Trophoblast cell (in vitro differentiated cells and primary cell): ENCODE measurements at regions not wholly inside any gene's neighbourhood (a gene's known extent, or its start where the extent isn't known, plus 50 kb on each side); places are given as distances from the start of the nearest gene placed in this dataset.
A peak's percentile ranks its signal among the peaks of the same experiment; 100 is the strongest.

ENCODE experiments used
- DNase-seq, 2 donors: peaks; one replicate each; pipeline ENCODE4 v3.0.0-alpha.2; 2016
- H2AFZ ChIP-seq: 2 replicates; pipeline ENCODE4 v1.6.1; 2013; ENCODE audit warnings: low read length, moderate library complexity, mild to moderate bottlenecking; ENCODE audit not compliant: insufficient read depth, poor library complexity
- H2AK5ac ChIP-seq: 2 replicates; pipeline ENCODE4 v1.6.1; 2013; ENCODE audit warnings: mild to moderate bottlenecking, low read length
- H2BK120ac ChIP-seq: 2 replicates; pipeline ENCODE4 v1.6.1; 2013; ENCODE audit warnings: low read length, mild to moderate bottlenecking, moderate library complexity; ENCODE audit not compliant: insufficient read depth, poor library complexity
- H2BK12ac ChIP-seq: 2 replicates; pipeline ENCODE4 v1.6.1; 2013; ENCODE audit warnings: mild to moderate bottlenecking, low read length, moderate library complexity
- H2BK5ac ChIP-seq: 2 replicates; pipeline ENCODE4 v1.6.1; 2013; ENCODE audit warnings: low read length, low read depth, moderate library complexity, mild to moderate bottlenecking; ENCODE audit not compliant: poor library complexity
- H3K14ac ChIP-seq: 2 replicates; pipeline ENCODE4 v1.6.1; 2013; ENCODE audit warnings: mild to moderate bottlenecking, low read length
- H3K18ac ChIP-seq: 2 replicates; pipeline ENCODE4 v1.6.1; 2013; ENCODE audit warnings: mild to moderate bottlenecking, low read length
- H3K23ac ChIP-seq: 2 replicates; pipeline ENCODE4 v1.6.1; 2013; ENCODE audit warnings: low read length
- H3K27ac ChIP-seq: 2 replicates; pipeline ENCODE4 v1.5.1; 2013; ENCODE audit warnings: low read depth, mild to moderate bottlenecking, inconsistent platforms, low read length, moderate library complexity
- H3K27me3 ChIP-seq: 2 replicates; pipeline ENCODE4 v1.6.1; 2013; ENCODE audit warnings: inconsistent platforms, mild to moderate bottlenecking, low read length, moderate library complexity; ENCODE audit not compliant: insufficient read depth
- H3K36me3 ChIP-seq, 2 experiments: 1 replicate in 1 of 2; 2 replicates in 1 of 2; pipeline ENCODE4 v1.6.1; 2013; ENCODE audit warnings: low read length in 2 of 2, mild to moderate bottlenecking in 2 of 2, moderate library complexity in 1 of 2; ENCODE audit not compliant: insufficient read depth in 2 of 2, control insufficient read depth in 1 of 2
- H3K4ac ChIP-seq: 2 replicates; pipeline ENCODE4 v1.6.1; 2013; ENCODE audit warnings: low read depth, mild to moderate bottlenecking, low read length, moderate library complexity
- H3K4me1 ChIP-seq, 2 experiments: 1 replicate in 1 of 2; 2 replicates in 1 of 2; pipeline ENCODE4 v1.6.1; 2013; ENCODE audit warnings: low read length in 2 of 2, mild to moderate bottlenecking in 2 of 2, moderate library complexity in 1 of 2; ENCODE audit not compliant: insufficient read depth in 2 of 2, control insufficient read depth in 1 of 2
- H3K4me2 ChIP-seq: 2 replicates; pipeline ENCODE4 v1.6.1; 2013; ENCODE audit warnings: inconsistent platforms, mild to moderate bottlenecking, low read length, moderate library complexity
- H3K4me3 ChIP-seq: 2 replicates; pipeline ENCODE4 v1.5.1; 2013; ENCODE audit warnings: mild to moderate bottlenecking, low read depth, low read length, inconsistent platforms
- H3K79me1 ChIP-seq: one replicate; pipeline ENCODE4 v1.6.1; 2013; ENCODE audit warnings: low read length
- H3K79me2 ChIP-seq: 2 replicates; pipeline ENCODE4 v1.6.1; 2013; ENCODE audit warnings: low read length, mild to moderate bottlenecking; ENCODE audit not compliant: control insufficient read depth, insufficient read depth, poor library complexity
- H3K9ac ChIP-seq: 2 replicates; pipeline ENCODE4 v1.6.1; 2013; ENCODE audit warnings: mild to moderate bottlenecking, low read length
- H3K9me3 ChIP-seq: 2 replicates; pipeline ENCODE4 v1.6.1; 2013; ENCODE audit warnings: low read depth, mild to moderate bottlenecking, control low read depth, inconsistent platforms, low read length; ENCODE audit not compliant: insufficient read depth
- H4K12ac ChIP-seq: 2 replicates; pipeline ENCODE4 v1.6.1; 2013; ENCODE audit warnings: low read depth, mild to moderate bottlenecking, low read length, moderate library complexity
- H4K8ac ChIP-seq: 2 replicates; pipeline ENCODE4 v1.6.1; 2013; ENCODE audit warnings: low read depth, mild to moderate bottlenecking, low read length, moderate library complexity
- H4K91ac ChIP-seq: one replicate; pipeline ENCODE4 v1.6.1; 2013; ENCODE audit warnings: low read depth, mild to moderate bottlenecking, low read length, moderate library complexity
- WGBS: extraction: QIAGEN DNeasy Blood & Tissue Kit; methylation state at CpG from one replicate; pipeline ENCODE4 v1.1.7; 2013; ENCODE audit warnings: missing lambda C conversion rate; ENCODE audit not compliant: insufficient read length, insufficient coverage; ENCODE audit errors: extremely low coverage; 5-methylcytosine and 5-hydroxymethylcytosine counted together

GRCh38 chr5:74216012-74216411, 424.5 kb downstream of the ENC1 start:
- Histone ChIP-seq H2BK12ac (peak overlapping the region; percentile 76), H3K27me3 (no peaks in the 10 kb centered on the region), H3K36me3 (no peaks in the 10 kb centered on the region), H3K18ac (no peak overlapping the region), H2BK5ac (no peak overlapping the region), H3K4me1 (peaks cover 7 to 9% of the 10 kb centered on the region in 2 experiments), H3K9ac (no peak overlapping the region), H3K79me2 (no peaks in the 10 kb centered on the region), H3K79me1 (peaks cover 7% of the 10 kb centered on the region), H3K14ac (no peak overlapping the region), H4K91ac (no peak overlapping the region), H3K4me2 (no peak overlapping the region), H3K27ac (no peak overlapping the region), H2AK5ac (no peak overlapping the region), H4K12ac (no peak overlapping the region), H3K4me3 (no peak overlapping the region), H4K8ac (no peak overlapping the region), H3K4ac (no peak overlapping the region), H2BK120ac (no peak overlapping the region), H2AFZ (no peak overlapping the region), H3K9me3 (no peaks in the 10 kb centered on the region), H3K23ac (no peak overlapping the region)
- DNase-seq = no peak
- no CpG with 5 or more reads among the region's 1 CpG for WGBS

DNA sequence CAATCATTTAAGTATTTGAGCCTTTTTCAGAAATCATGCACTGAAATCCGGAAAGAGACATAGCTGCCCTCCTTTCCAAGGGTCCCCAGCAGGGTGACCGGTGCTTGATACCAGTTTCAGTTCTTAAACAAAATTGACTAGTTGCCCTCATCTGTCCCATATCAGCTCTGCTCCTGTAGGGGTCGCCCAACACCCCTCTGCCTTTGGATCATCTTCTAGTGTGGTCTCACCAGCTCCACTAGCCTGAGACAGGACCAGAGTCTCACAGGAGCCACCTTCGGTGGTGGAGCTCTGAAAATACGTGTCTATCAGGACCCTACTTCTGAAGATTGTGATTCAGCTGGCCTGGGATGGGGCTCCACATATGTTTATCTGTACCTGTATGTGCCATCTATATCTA, 428.2 kb downstream of the ENC1 start:
- no CpG with 5 or more reads among the region's 5 CpGs for WGBS
- H3K23ac ChIP-seq = no peak overlapping the region
- peaks cover 7 to 9% of the 10 kb centered on the region in 2 experiments for H3K4me1 ChIP-seq
- H3K79me1 ChIP-seq = peaks cover 7% of the 10 kb centered on the region
- H3K4me3 ChIP-seq = no peak overlapping the region
- H3K18ac ChIP-seq = no peak overlapping the region
- H3K36me3 ChIP-seq = no peaks in the 10 kb centered on the region
- no peak overlapping the region for H3K4ac ChIP-seq
- DNase-seq = peak in 1 of 2 donors; percentile 12
- H3K27me3 ChIP-seq = no peaks in the 10 kb centered on the region
- no peak overlapping the region for H3K9ac ChIP-seq
- H2AK5ac ChIP-seq = no peak overlapping the region
- peak overlapping the region; percentile 23 for H2BK12ac ChIP-seq
- H3K9me3 ChIP-seq = no peaks in the 10 kb centered on the region
- peak overlapping the region; percentile 58 for H4K91ac ChIP-seq
- no peak overlapping the region for H4K8ac ChIP-seq
- H3K79me2 ChIP-seq = no peaks in the 10 kb centered on the region
- H2BK5ac ChIP-seq = no peak overlapping the region
- H4K12ac ChIP-seq = no peak overlapping the region
- no peak overlapping the region for H3K27ac ChIP-seq
- H2AFZ ChIP-seq = no peak overlapping the region
- H3K14ac ChIP-seq = no peak overlapping the region
- H2BK120ac ChIP-seq = no peak overlapping the region
- no peak overlapping the region for H3K4me2 ChIP-seq

DNA sequence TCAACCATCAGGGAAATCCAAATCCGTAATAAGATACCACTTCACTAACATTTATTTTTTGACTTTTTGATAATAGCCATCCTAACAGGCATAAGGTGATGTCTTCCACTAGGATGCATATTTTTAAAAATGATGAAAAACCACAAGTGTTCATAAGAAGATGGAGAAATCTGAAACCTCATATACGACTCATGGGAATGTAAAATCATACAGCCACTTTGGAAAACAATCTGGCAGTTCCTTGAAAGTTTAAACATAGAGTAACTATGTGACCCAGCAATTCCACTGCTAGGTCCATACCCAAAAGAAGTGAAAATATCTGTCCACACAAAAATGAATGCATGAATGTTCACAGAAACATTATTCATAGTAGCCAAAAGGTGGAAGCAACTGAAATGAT, 431.0 kb downstream of the ENC1 start:
- no peaks in the 10 kb centered on the region for H3K79me2 ChIP-seq
- H4K91ac ChIP-seq = no peak overlapping the region
- H3K79me1 ChIP-seq = peaks cover 6% of the 10 kb centered on the region
- H3K14ac ChIP-seq = no peak overlapping the region
- no peak overlapping the region for H3K4ac ChIP-seq
- H3K9me3 ChIP-seq = no peaks in the 10 kb centered on the region
- no peaks in the 10 kb centered on the region for H3K36me3 ChIP-seq
- no peak overlapping the region for H4K12ac ChIP-seq
- no peak overlapping the region for H2BK12ac ChIP-seq
- no peak overlapping the region for H2AK5ac ChIP-seq
- H3K23ac ChIP-seq = no peak overlapping the region
- H3K18ac ChIP-seq = no peak overlapping the region
- H3K9ac ChIP-seq = no peak overlapping the region
- no peak overlapping the region for H3K4me2 ChIP-seq
- no peak for DNase-seq
- no peaks in the 10 kb centered on the region for H3K27me3 ChIP-seq
- WGBS = no CpG with 5 or more reads among the region's 2 CpGs
- peaks cover 7 to 11% of the 10 kb centered on the region in 2 experiments for H3K4me1 ChIP-seq
- H3K4me3 ChIP-seq = no peak overlapping the region
- no peak overlapping the region for H2AFZ ChIP-seq
- H2BK5ac ChIP-seq = no peak overlapping the region
- no peak overlapping the region for H3K27ac ChIP-seq
- H4K8ac ChIP-seq = no peak overlapping the region
- H2BK120ac ChIP-seq = no peak overlapping the region

GRCh38 chr5:74206579-74207550, 433.7 kb downstream of the ENC1 start:
- Histone ChIP-seq H3K79me2 (no peaks in the 10 kb centered on the region), H3K18ac (no peak overlapping the region), H3K36me3 (no peaks in the 10 kb centered on the region), H2BK12ac (no peak overlapping the region), H3K4ac (no peak overlapping the region), H2BK5ac (no peak overlapping the region), H2AK5ac (no peak overlapping the region), H3K79me1 (peaks cover 5% of the 10 kb centered on the region), H3K27me3 (no peaks in the 10 kb centered on the region), H4K91ac (no peak overlapping the region), H3K14ac (no peak overlapping the region), H4K8ac (no peak overlapping the region), H4K12ac (no peak overlapping the region), H2AFZ (no peak overlapping the region), H3K9me3 (no peaks in the 10 kb centered on the region), H3K9ac (no peak overlapping the region), H3K4me3 (no peak overlapping the region), H3K23ac (no peak overlapping the region), H3K27ac (no peak overlapping the region), H2BK120ac (no peak overlapping the region), H3K4me1 (peaks cover 0 to 3% of the 10 kb centered on the region in 2 experiments), H3K4me2 (no peak overlapping the region)
- WGBS = no CpG with 5 or more reads among the region's 12 CpGs
- no peak for DNase-seq
